ENCODE measurements at regions not wholly inside any gene's neighbourhood (a gene's known extent, or its start where the extent isn't known, plus 50 kb on each side); places are given as distances from the start of the nearest gene placed in this dataset.

- no peak for DNase-seq (ENCODE audit: low spot score)
- FAIRE-seq: no peak
Observed at GRCh38 chr16:87165885-87166284, 151.3 kb downstream of the C16orf95 start.

- no peak for FAIRE-seq
Observed at GRCh38 chr16:87166321-87166720, 150.9 kb downstream of the C16orf95 start.

GRCh38 chr16:87166934-87167333, 150.3 kb downstream of the C16orf95 start:
- DNase-seq (ENCODE audit: low spot score) (no peak), FAIRE-seq (no peak)

More at GRCh38 chr16:87166321-87166720, 150.9 kb downstream of the C16orf95 start:
- no peak for DNase-seq (ENCODE audit: low spot score)

GRCh38 chr16:87169509-87169995, 147.6 kb downstream of the C16orf95 start:
- DNase-seq (ENCODE audit: low spot score) (no peak), FAIRE-seq (no peak)

- DNase-seq (ENCODE audit: low spot score): no peak
- no peak for FAIRE-seq
Observed at GRCh38 chr16:87170310-87170709, 146.9 kb downstream of the C16orf95 start.

GRCh38 chr16:87171723-87172122, 145.5 kb downstream of the C16orf95 start:
- no peak for DNase-seq (ENCODE audit: low spot score)
- no peak for FAIRE-seq

- DNase-seq (ENCODE audit: low spot score) (no peak), FAIRE-seq (no peak)
Observed at GRCh38 chr16:87172632-87173031, 144.6 kb downstream of the C16orf95 start.

GRCh38 chr16:87173294-87173893, 143.8 kb downstream of the C16orf95 start:
- FAIRE-seq (no peak), DNase-seq (ENCODE audit: low spot score) (no peak)

GRCh38 chr16:87174061-87174460, 143.1 kb downstream of the C16orf95 start:
- FAIRE-seq (no peak), DNase-seq (ENCODE audit: low spot score) (no peak)

- FAIRE-seq: no peak
- DNase-seq (ENCODE audit: low spot score): no peak
Observed at GRCh38 chr16:87176735-87177134, 140.5 kb downstream of the C16orf95 start.

GRCh38 chr16:87177673-87178072, 139.5 kb downstream of the C16orf95 start:
- DNase-seq (ENCODE audit: low spot score) (no peak), FAIRE-seq (no peak)

- FAIRE-seq: no peak
- DNase-seq (ENCODE audit: low spot score): no peak
Observed at GRCh38 chr16:87178177-87178863, 138.9 kb downstream of the C16orf95 start.

- no peak for FAIRE-seq
- peak; percentile 77 for DNase-seq (ENCODE audit: low spot score)
Observed at GRCh38 chr16:87178977-87179376, 138.2 kb downstream of the C16orf95 start.

- FAIRE-seq: no peak
- DNase-seq (ENCODE audit: low spot score): peak; percentile 49
Observed at GRCh38 chr16:87180069-87180468, 137.1 kb downstream of the C16orf95 start.

GRCh38 chr16:87182759-87183158, 134.4 kb downstream of the C16orf95 start:
- FAIRE-seq (no peak), DNase-seq (ENCODE audit: low spot score) (no peak)

- DNase-seq (ENCODE audit: low spot score) (no peak), FAIRE-seq (no peak)
Observed at GRCh38 chr16:87183647-87184046, 133.5 kb downstream of the C16orf95 start.

- FAIRE-seq: no peak
- no peak for DNase-seq (ENCODE audit: low spot score)
Observed at GRCh38 chr16:87185308-87185707, 131.9 kb downstream of the C16orf95 start.

GRCh38 chr16:87185983-87186382, 131.2 kb downstream of the C16orf95 start:
- FAIRE-seq (no peak), DNase-seq (ENCODE audit: low spot score) (no peak)

- DNase-seq (ENCODE audit: low spot score) (no peak), FAIRE-seq (no peak)
Observed at GRCh38 chr16:87186446-87186845, 130.7 kb downstream of the C16orf95 start.

- FAIRE-seq (no peak), DNase-seq (ENCODE audit: low spot score) (no peak)
Observed at GRCh38 chr16:87186876-87187533, 130.2 kb downstream of the C16orf95 start.

GRCh38 chr16:87188104-87188503, 129.1 kb downstream of the C16orf95 start:
- DNase-seq (ENCODE audit: low spot score) (no peak), FAIRE-seq (no peak)

- DNase-seq (ENCODE audit: low spot score) (no peak), FAIRE-seq (no peak)
Observed at GRCh38 chr16:87189426-87189825, 127.8 kb downstream of the C16orf95 start.
